ENCODE measurements at regions not wholly inside any gene's neighbourhood (a gene's known extent, or its start where the extent isn't known, plus 50 kb on each side); places are given as distances from the start of the nearest gene placed in this dataset.

DNA sequence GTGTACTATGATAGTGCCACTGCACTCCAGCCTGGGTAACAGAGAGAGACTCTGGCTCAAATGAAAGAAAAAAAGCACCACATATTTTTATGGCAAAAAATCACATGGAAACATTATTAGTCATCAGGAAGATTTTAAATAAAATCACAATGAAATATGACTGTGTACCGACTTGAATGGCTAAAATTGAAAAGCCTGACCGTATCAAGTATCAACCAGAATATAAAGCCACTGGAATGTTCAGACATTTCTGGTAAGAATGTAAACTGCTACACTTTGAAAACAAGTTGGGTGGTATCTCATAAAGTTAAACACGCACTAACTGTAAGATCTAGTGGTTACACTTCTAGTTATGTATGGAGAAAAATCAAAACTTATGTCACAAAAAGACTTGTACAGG lies 306.7 kb upstream of the MBL2 start:
- Histone ChIP-seq H3K4me1 (ENCODE audit: insufficient read depth, low read length, severe bottlenecking) (no peaks in the 10 kb centered on the region), H2AFZ (ENCODE audit: low read length) (no peak overlapping the region), H3K9ac (ENCODE audit: low read length) (no peak overlapping the region), H3K4me2 (ENCODE audit: low read length) (no peak overlapping the region), H3F3A (ENCODE audit: insufficient read depth, low read length) (no peaks in the 10 kb centered on the region), H3K4me3 (ENCODE audit: low read depth, low read length, poor library complexity, severe bottlenecking) (no peak overlapping the region), H4K20me1 (ENCODE audit: insufficient read depth, low read length) (no peaks in the 10 kb centered on the region), H3K9me2 (ENCODE audit: low read depth, low read length) (no peaks in the 10 kb centered on the region), H3K27ac (ENCODE audit: low read depth, low read length, poor library complexity, severe bottlenecking) (no peak overlapping the region), H3K9me3 (ENCODE audit: low read length) (no peaks in the 10 kb centered on the region), H3K27me3 (ENCODE audit: insufficient read depth, low read length) (no peaks in the 10 kb centered on the region), H3K79me2 (ENCODE audit: insufficient read depth, low read length) (no peaks in the 10 kb centered on the region), H3K36me3 (ENCODE audit: insufficient read depth, low read length) (no peaks in the 10 kb centered on the region)
- TF ChIP-seq, protein P1, sequence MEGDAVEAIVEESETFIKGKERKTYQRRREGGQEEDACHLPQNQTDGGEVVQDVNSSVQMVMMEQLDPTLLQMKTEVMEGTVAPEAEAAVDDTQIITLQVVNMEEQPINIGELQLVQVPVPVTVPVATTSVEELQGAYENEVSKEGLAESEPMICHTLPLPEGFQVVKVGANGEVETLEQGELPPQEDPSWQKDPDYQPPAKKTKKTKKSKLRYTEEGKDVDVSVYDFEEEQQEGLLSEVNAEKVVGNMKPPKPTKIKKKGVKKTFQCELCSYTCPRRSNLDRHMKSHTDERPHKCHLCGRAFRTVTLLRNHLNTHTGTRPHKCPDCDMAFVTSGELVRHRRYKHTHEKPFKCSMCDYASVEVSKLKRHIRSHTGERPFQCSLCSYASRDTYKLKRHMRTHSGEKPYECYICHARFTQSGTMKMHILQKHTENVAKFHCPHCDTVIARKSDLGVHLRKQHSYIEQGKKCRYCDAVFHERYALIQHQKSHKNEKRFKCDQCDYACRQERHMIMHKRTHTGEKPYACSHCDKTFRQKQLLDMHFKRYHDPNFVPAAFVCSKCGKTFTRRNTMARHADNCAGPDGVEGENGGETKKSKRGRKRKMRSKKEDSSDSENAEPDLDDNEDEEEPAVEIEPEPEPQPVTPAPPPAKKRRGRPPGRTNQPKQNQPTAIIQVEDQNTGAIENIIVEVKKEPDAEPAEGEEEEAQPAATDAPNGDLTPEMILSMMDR (IDR thresholded peaks at IDR 0.05; ENCODE audit: low read length): no peak
- no peak for TF ChIP-seq EZH2 (IDR thresholded peaks at IDR 0.05; ENCODE audit: borderline replicate concordance, low read length)

DNA sequence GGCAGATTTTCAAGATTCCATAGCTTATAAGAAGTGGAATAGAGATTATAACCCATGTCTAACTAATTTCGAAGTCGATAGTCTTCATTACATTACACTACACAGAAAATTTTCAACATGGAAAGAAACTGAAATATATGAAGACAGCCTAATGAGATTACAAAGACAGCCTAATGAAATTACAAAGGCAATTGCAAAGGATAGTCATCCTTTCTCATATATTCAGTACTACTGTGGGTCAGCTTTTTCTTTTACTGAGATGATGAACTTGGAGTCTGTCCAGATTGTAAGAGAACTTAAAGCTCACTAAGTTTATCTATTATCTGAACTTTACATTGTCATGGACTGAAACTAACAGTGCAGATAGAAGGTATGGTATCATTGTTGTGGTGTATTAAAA lies 304.4 kb upstream of the MBL2 start:
- Histone ChIP-seq H3K9me3 (ENCODE audit: low read length) (no peaks in the 10 kb centered on the region), H3K27ac (ENCODE audit: low read depth, low read length, poor library complexity, severe bottlenecking) (no peak overlapping the region), H3K36me3 (ENCODE audit: insufficient read depth, low read length) (no peaks in the 10 kb centered on the region), H4K20me1 (ENCODE audit: insufficient read depth, low read length) (no peaks in the 10 kb centered on the region), H3K27me3 (ENCODE audit: insufficient read depth, low read length) (no peaks in the 10 kb centered on the region), H2AFZ (ENCODE audit: low read length) (no peak overlapping the region), H3K4me3 (ENCODE audit: low read depth, low read length, poor library complexity, severe bottlenecking) (no peak overlapping the region), H3F3A (ENCODE audit: insufficient read depth, low read length) (no peaks in the 10 kb centered on the region), H3K9me2 (ENCODE audit: low read depth, low read length) (no peaks in the 10 kb centered on the region), H3K4me1 (ENCODE audit: insufficient read depth, low read length, severe bottlenecking) (no peaks in the 10 kb centered on the region), H3K79me2 (ENCODE audit: insufficient read depth, low read length) (no peaks in the 10 kb centered on the region), H3K9ac (ENCODE audit: low read length) (no peak overlapping the region), H3K4me2 (ENCODE audit: low read length) (no peak overlapping the region)
- TF ChIP-seq, protein P1 (IDR thresholded peaks at IDR 0.05; ENCODE audit: low read length): no peak
- TF ChIP-seq EZH2 (IDR thresholded peaks at IDR 0.05; ENCODE audit: borderline replicate concordance, low read length): no peak

DNA sequence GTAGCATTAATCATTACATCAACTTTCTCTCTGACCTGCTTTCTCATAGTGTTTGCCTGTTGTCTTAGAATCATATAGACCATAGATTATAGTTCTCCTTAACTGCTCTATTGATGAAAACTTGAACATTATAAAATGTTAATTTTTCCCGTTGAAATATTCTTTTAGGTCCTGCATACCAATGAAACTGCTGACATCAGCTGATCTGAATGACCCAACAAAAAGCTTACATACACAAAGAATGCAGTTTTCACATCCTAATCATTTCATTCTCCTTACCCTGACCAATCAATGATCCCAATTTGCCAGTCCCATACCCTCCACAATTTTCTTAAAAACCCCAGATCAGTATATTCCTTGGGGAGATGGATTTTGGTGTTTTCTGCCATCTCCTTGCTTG lies 302.9 kb upstream of the MBL2 start:
- Histone ChIP-seq H3K9me3 (ENCODE audit: low read length) (no peaks in the 10 kb centered on the region), H3K9me2 (ENCODE audit: low read depth, low read length) (no peaks in the 10 kb centered on the region), H3K79me2 (ENCODE audit: insufficient read depth, low read length) (no peaks in the 10 kb centered on the region), H4K20me1 (ENCODE audit: insufficient read depth, low read length) (no peaks in the 10 kb centered on the region), H3F3A (ENCODE audit: insufficient read depth, low read length) (no peaks in the 10 kb centered on the region), H2AFZ (ENCODE audit: low read length) (no peak overlapping the region), H3K4me2 (ENCODE audit: low read length) (no peak overlapping the region), H3K4me1 (ENCODE audit: insufficient read depth, low read length, severe bottlenecking) (no peaks in the 10 kb centered on the region), H3K4me3 (ENCODE audit: low read depth, low read length, poor library complexity, severe bottlenecking) (no peak overlapping the region), H3K27ac (ENCODE audit: low read depth, low read length, poor library complexity, severe bottlenecking) (no peak overlapping the region), H3K36me3 (ENCODE audit: insufficient read depth, low read length) (no peaks in the 10 kb centered on the region), H3K9ac (ENCODE audit: low read length) (no peak overlapping the region), H3K27me3 (ENCODE audit: insufficient read depth, low read length) (no peaks in the 10 kb centered on the region)
- TF ChIP-seq, protein P1 (IDR thresholded peaks at IDR 0.05; ENCODE audit: low read length): no peak
- no peak for TF ChIP-seq EZH2 (IDR thresholded peaks at IDR 0.05; ENCODE audit: borderline replicate concordance, low read length)

Data from OCI-LY1 (cell line).